ENCODE measurements at regions not wholly inside any gene's neighbourhood (a gene's known extent, or its start where the extent isn't known, plus 50 kb on each side); places are given as distances from the start of the nearest gene placed in this dataset.

DNA sequence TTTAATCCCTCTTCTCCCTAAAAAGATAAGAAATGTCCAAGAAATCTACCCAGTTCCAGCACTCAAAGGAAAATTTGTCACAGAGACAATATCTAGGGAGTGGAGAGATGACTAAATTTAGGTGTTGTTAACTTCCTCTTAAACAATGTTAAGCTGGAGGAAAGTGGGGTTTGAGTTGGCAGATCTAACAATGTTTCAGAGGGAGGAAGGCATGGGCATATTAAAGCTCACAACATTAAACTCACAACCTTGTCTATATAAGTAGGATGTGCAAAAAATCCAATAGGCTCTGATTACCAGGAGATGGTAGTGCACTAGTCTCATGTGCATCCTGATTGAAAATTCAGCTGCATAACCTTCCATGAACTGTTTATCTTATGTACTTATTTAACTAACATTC lies 190.1 kb downstream of the BARHL2 start:
- TF ChIP-seq, protein P1, sequence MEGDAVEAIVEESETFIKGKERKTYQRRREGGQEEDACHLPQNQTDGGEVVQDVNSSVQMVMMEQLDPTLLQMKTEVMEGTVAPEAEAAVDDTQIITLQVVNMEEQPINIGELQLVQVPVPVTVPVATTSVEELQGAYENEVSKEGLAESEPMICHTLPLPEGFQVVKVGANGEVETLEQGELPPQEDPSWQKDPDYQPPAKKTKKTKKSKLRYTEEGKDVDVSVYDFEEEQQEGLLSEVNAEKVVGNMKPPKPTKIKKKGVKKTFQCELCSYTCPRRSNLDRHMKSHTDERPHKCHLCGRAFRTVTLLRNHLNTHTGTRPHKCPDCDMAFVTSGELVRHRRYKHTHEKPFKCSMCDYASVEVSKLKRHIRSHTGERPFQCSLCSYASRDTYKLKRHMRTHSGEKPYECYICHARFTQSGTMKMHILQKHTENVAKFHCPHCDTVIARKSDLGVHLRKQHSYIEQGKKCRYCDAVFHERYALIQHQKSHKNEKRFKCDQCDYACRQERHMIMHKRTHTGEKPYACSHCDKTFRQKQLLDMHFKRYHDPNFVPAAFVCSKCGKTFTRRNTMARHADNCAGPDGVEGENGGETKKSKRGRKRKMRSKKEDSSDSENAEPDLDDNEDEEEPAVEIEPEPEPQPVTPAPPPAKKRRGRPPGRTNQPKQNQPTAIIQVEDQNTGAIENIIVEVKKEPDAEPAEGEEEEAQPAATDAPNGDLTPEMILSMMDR (IDR thresholded peaks at IDR 0.05; ENCODE audit: insufficient read depth, low read length, poor library complexity, severe bottlenecking), result no peak
- no peak for TF ChIP-seq EZH2phosphoT487 (conservative IDR thresholded peaks at IDR 0.05; ENCODE audit: low read length)

Data from SU-DHL-6 (cell line).